HUDEP-2 (cell line): ENCODE measurements at regions not wholly inside any gene's neighbourhood (a gene's known extent, or its start where the extent isn't known, plus 50 kb on each side); places are given as distances from the start of the nearest gene placed in this dataset.
A peak's percentile ranks its signal among the peaks of the same experiment; 100 is the strongest.

ENCODE experiments used
- DNase-seq, 76 experiments: peaks; one replicate each; lab custom pipeline; 2025; ENCODE audit not compliant: unreplicated experiment in 76 of 76; lab: John Stamatoyannopoulos, UW

- DNase-seq: no peak
These were observed 82.1 kb upstream of the SLCO4A1 start for GRCh38 chr20:62560162-62560561.

DNA sequence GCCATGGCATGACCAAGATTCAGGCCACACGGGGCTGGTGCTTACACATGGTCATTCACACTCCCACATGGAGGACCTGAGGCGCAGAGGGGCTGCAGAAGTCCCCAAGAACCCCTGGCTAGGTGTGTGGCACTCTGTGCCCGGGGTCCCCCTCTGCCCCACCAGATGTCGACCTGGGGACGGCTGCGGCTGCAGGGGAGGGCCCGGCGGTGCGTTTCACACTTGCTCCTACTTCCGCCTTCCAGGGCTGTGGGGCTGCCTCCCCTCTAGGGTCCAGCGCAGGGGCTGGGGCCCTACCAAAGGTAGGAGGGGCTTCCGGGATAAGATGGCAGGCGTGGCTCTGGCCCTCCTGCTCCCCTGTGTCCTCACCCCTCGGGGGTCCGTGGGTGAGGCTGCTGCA, 81.1 kb upstream of the SLCO4A1 start:
- no peak for DNase-seq

DNA sequence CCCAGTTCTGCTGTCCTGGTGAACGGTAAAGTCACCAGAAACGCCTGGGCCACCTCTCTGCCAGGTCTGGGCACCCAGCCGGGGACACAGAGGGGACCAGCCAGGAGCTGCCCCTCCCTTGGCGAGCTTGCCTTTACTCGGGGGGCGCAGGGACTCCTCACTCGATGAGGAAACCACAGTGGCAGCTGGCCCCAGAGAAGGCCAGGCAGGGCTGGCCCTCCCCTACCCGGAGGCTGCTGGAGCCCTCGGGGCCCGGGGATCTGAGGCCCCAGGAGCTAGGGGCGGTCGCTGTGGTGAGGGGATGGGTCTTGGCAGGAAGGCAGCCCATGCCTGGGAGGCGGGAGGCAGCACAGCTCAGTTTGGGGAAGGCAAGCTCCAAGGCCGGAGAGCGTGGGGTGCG, 80.4 kb upstream of the SLCO4A1 start:
- no peak for DNase-seq

DNA sequence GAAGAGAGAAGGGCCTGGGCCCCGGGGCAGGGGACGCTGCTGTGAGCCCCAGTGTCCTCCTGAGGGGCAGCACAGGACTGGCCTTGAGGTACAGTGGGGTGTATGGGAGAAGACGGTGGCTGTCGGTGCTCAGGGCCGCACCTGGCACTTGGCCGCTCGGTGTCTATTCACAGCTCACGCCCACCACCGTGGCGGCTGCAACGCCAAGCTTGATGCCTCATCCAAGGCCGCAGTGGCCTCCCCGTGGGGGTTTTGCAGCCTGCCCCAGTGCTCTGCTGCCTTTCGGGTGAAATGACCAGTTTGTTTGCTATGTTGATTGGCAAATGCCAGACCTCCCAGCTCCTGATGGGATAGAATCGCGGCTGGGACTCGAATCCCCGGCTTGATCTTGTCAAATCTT, 79.5 kb upstream of the SLCO4A1 start:
- DNase-seq: no peak

- no peak for DNase-seq
These were observed 78.7 kb upstream of the SLCO4A1 start for GRCh38 chr20:62563561-62563960.

DNA sequence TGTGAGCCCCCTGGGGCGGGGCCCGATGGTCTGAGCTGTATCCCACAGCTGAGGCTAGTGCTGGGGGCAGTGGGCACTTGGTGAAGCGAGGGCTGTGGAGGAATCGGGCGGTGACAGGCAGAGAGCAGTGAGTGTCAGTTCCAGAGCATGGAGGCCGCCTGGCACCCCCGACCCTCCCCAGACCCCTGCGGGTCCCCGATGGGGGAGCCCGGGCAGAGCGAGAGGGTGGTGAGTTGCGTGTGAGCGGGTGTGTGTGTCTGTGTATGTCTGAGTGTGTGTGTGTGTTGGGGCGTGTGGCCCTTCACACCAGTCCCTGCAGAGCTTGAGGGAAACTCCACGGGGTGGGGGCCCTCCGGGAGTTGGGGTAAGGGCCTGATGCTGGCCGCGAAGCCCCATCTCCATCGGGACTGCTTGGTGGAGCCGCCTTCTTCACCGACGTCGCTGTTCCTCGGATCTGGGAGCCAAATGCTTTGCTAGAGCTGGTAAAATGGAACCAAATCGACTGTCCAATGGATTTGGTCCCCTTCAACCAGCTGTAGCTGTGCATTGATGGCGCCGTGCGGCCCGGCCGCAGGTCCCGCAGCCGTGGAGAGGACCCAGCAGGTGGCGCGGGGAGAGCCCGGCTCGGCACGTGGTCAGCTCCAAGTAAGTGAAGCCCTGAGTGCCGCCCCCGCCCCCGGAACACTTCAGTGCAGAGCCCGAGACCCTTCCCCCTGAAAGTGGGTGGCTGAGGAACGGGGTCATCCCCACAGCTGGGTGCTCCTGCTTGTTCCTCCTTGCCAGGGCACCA, 77.7 kb upstream of the SLCO4A1 start:
- DNase-seq: no peak

DNA sequence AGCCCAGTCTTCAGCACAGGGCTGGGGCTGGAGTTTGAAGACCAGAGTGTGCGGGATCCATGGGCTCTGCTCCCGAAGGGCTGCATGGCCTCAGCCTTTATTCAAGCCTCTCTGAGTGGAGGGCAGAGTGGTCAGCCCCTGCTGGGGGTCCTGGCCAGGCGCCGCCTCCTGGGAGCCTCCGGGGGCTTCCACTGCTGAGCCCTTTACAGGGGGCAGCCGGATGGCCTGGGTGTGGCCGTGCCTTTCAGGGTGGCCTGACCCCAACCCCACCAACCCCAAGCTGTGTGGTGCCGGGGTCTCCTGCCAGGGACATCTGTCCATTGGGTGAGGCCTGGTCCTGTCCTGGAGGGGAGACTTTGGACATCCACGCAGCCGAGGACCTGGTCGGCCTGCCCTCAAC, 76.0 kb upstream of the SLCO4A1 start:
- DNase-seq: no peak

- DNase-seq: no peak
These were observed 75.5 kb upstream of the SLCO4A1 start for GRCh38 chr20:62566771-62567170.

GRCh38 chr20:62567246-62568044, 74.9 kb upstream of the SLCO4A1 start:
- DNase-seq: no peak

- no peak for DNase-seq
These were observed 74.3 kb upstream of the SLCO4A1 start for GRCh38 chr20:62568045-62568389.

DNA sequence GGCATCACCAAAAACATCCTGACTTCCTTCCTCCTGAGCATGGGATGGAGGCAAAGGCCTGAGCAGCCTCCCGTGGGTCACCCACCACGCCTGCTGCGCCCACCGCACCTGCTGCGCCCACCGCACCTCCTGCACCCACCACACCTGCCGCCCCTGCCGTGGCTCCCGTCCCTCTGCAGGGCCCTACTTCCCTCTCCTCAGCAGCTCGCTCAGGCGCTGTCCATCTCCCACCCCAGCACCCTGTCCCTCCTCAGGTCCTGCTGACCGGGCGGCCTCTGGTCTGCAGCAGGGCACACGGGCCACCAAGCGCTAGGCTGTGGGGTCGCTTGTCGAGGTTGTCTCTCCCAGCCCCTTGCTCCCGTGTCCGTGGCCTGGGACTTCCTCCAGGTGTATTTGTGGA, 72.7 kb upstream of the SLCO4A1 start:
- no peak for DNase-seq

DNA sequence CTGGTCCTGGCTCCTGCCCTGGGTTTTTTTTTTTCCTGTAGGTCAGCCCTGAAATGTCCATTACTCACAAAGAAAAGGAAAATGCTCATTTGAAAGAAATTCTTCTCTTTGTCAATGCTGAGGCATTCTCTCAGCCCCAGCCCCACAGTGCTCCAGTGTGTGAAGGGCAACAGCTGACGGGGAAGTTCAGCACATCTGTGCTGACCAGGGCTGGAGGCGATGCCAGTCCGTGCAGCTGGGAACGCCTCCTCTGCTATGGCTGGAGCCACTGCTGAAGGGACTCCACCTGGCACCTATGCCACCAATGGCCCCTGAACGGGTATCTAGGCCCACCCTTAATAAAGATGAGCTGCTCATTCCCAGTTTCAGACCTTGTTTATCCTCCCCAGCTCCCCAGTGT, 71.9 kb upstream of the SLCO4A1 start:
- DNase-seq: no peak

- no peak for DNase-seq
These were observed 71.2 kb upstream of the SLCO4A1 start for GRCh38 chr20:62570897-62571668.

GRCh38 chr20:62571669-62572344, 70.5 kb upstream of the SLCO4A1 start:
- peak in 49 of 76 experiments; percentile 4 to 59 (median 35) for DNase-seq

DNA sequence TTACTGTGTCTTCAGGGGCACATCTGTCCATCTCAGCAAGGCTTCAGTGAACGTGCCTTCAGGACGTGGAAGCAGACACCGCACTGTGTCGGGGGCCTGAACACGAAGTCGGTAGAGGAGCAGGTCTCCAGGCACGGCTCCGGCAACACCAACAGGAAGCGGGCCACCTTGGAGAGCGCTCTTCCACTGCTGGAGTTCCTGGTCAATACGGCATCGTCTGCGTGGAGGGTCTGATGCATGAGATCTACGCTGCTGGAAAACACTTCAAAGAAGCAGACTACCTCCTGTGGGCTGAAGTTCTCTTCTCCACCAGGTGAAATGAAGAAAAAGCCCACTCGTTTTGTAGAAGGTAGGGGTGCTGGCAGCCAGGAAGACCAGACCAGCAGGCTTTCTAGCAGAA, 69.3 kb upstream of the SLCO4A1 start:
- no peak for DNase-seq

GRCh38 chr20:62573817-62574216, 68.5 kb upstream of the SLCO4A1 start:
- no peak for DNase-seq

DNA sequence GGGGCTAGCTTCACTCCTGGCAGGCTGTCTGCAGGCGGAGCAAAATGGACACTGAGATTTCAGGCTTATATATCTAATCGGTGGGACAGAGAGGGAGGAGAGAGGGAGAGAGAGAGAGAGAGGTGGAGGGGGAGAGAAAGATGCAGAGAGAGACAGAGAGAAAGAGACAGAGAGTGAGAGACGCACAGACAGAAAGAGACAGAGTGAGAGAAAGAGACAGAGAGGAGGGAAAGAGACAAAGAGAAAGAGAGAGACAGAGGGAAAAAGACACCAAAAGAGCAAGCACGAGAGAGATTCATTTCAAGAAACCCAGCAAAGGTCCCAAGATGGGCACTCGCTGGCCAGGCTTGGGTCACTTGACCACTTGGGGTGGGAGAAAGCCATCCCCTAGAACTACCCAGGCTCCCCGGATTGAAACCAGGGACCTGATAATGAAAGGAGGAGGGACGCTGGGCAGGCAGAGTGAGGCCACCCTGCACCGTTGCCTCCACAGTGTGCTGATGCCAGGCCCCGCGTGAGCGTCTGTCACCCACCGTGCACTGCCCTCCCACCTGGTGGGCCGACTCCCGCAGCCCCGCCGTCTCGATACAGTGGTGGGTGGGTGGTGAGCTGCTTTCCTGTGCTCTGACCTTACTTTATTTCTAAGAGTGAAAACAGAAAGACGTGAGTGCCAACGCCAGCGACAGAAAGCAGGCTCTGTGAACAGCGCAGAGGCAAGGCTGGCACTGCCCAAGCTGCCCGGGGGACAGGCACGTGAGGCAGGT, 67.9 kb upstream of the SLCO4A1 start:
- no peak for DNase-seq

GRCh38 chr20:62575976-62576722, 66.2 kb upstream of the SLCO4A1 start:
- no peak for DNase-seq

GRCh38 chr20:62576815-62577489, 65.4 kb upstream of the SLCO4A1 start:
- DNase-seq: no peak
